Esophagus muscularis mucosa (tissue), 3 donors: ENCODE measurements at regions not wholly inside any gene's neighbourhood (a gene's known extent, or its start where the extent isn't known, plus 50 kb on each side); places are given as distances from the start of the nearest gene placed in this dataset.

ENCODE experiments used
- POLR2A ChIP-seq: fragments of 450-650 bp; IDR thresholded peaks from one replicate; pipeline ENCODE4 v1.6.1; 2017; ENCODE audit warnings: antibody characterized with exemption, moderate library complexity, mild to moderate bottlenecking, low read depth
- TF ChIP-seq, protein P1 (sequence below), 3 experiments: fragments of 200-600 bp in 2 of 3; fragments of 450-650 bp in 1 of 3; sonication (generic) in 2 of 3; IDR thresholded peaks; one replicate each; pipeline ENCODE4 v1.5.1; 2017 to 2019; ENCODE audit warnings: antibody characterized with exemption in 3 of 3, mild to moderate bottlenecking in 2 of 3, moderate library complexity in 1 of 3

DNA sequence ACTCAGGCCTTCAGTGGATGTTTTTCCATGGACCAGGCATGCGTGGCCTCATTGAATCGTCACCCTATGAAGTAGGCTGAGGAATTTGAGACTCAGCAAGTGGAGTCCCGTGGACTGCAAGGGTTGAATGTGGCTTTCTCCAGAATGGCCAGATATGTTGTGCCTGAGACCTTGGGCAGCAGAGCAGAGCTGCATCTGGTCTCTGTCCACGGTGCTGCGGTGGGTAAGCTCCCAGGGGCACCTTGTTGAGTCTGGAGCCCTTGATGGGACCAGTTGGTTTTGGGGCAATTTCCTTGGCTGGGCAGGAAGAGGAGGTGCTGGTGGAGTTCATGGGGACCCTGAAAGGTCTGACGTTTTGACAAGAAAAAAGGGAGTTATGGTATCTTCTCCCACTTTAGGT, 368.1 kb upstream of the EEF2KMT start:
- TF ChIP-seq, protein P1, sequence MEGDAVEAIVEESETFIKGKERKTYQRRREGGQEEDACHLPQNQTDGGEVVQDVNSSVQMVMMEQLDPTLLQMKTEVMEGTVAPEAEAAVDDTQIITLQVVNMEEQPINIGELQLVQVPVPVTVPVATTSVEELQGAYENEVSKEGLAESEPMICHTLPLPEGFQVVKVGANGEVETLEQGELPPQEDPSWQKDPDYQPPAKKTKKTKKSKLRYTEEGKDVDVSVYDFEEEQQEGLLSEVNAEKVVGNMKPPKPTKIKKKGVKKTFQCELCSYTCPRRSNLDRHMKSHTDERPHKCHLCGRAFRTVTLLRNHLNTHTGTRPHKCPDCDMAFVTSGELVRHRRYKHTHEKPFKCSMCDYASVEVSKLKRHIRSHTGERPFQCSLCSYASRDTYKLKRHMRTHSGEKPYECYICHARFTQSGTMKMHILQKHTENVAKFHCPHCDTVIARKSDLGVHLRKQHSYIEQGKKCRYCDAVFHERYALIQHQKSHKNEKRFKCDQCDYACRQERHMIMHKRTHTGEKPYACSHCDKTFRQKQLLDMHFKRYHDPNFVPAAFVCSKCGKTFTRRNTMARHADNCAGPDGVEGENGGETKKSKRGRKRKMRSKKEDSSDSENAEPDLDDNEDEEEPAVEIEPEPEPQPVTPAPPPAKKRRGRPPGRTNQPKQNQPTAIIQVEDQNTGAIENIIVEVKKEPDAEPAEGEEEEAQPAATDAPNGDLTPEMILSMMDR (IDR thresholded peaks at IDR 0.05) = no peak
- no peak for TF ChIP-seq POLR2A
